ENCODE measurements at regions not wholly inside any gene's neighbourhood (a gene's known extent, or its start where the extent isn't known, plus 50 kb on each side); places are given as distances from the start of the nearest gene placed in this dataset.
A peak's percentile ranks its signal among the peaks of the same experiment; 100 is the strongest.

DNA sequence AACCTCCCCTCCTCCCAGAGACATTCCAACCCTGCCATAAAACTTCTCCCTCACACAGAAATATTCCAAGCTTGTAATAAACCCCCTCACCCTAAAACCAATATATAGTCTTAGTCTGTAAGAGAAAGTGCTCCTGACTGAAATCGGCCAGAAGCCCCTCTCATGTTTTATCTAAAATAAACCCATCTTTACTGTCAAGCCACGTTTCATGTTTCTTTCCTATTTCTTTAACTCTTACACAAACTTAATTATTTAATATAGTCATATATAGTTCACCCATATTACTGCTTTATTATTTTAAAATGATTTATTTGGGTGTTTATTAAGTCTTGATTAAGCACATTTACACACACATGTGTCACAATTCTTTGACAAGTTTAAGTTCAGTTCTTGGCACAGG, 191.3 kb upstream of the AADAT start:
- H3K27ac Mint-ChIP-seq (ENCODE audit: unreplicated experiment), result no peak overlapping the region
- H3K36me3 Mint-ChIP-seq (ENCODE audit: low read depth, unreplicated experiment), result no peaks in the 10 kb centered on the region
- Histone ChIP-seq H3K27ac (ENCODE audit: low read depth, low read length) (no peak overlapping the region), H4K20me1 (ENCODE audit: insufficient read depth, low read length) (no peaks in the 10 kb centered on the region), H3K27me3 (ENCODE audit: insufficient read depth, low read length) (no peaks in the 10 kb centered on the region), H3K4me2 (ENCODE audit: low read length) (no peak overlapping the region), H3K36me3 (ENCODE audit: insufficient read depth, low read length) (no peaks in the 10 kb centered on the region), H2AFZ (ENCODE audit: low read depth, low read length) (no peak overlapping the region), H3K4me1 (ENCODE audit: insufficient read depth, low read length) (no peaks in the 10 kb centered on the region), H3K79me2 (ENCODE audit: insufficient read depth, low read length) (no peaks in the 10 kb centered on the region), H3K9me3 (ENCODE audit: insufficient read depth, low read depth, low read length) (no peaks in the 10 kb centered on the region), H3K9ac (ENCODE audit: low read length) (no peak overlapping the region), H3K4me3 (ENCODE audit: insufficient read depth, low read depth, low read length) (no peak overlapping the region)
- peaks cover 7% of the 10 kb centered on the region for H3K9me3 Mint-ChIP-seq (ENCODE audit: unreplicated experiment)
- TF ChIP-seq EZH2 (IDR thresholded peaks at IDR 0.05; ENCODE audit: insufficient read depth, low read length), result no peak
- TF ChIP-seq, protein P1, sequence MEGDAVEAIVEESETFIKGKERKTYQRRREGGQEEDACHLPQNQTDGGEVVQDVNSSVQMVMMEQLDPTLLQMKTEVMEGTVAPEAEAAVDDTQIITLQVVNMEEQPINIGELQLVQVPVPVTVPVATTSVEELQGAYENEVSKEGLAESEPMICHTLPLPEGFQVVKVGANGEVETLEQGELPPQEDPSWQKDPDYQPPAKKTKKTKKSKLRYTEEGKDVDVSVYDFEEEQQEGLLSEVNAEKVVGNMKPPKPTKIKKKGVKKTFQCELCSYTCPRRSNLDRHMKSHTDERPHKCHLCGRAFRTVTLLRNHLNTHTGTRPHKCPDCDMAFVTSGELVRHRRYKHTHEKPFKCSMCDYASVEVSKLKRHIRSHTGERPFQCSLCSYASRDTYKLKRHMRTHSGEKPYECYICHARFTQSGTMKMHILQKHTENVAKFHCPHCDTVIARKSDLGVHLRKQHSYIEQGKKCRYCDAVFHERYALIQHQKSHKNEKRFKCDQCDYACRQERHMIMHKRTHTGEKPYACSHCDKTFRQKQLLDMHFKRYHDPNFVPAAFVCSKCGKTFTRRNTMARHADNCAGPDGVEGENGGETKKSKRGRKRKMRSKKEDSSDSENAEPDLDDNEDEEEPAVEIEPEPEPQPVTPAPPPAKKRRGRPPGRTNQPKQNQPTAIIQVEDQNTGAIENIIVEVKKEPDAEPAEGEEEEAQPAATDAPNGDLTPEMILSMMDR (IDR thresholded peaks at IDR 0.05; ENCODE audit: insufficient read depth, low read depth, low read length), result no peak
- H3K4me1 Mint-ChIP-seq (ENCODE audit: low read depth, unreplicated experiment), result no peaks in the 10 kb centered on the region
- H3K4me3 Mint-ChIP-seq (ENCODE audit: unreplicated experiment), result no peak overlapping the region
- no peak for FAIRE-seq
- no peaks in the 10 kb centered on the region for H3K27me3 Mint-ChIP-seq (ENCODE audit: low read depth, unreplicated experiment)
- DNase-seq (ENCODE audit: low read depth), result no peak

DNA sequence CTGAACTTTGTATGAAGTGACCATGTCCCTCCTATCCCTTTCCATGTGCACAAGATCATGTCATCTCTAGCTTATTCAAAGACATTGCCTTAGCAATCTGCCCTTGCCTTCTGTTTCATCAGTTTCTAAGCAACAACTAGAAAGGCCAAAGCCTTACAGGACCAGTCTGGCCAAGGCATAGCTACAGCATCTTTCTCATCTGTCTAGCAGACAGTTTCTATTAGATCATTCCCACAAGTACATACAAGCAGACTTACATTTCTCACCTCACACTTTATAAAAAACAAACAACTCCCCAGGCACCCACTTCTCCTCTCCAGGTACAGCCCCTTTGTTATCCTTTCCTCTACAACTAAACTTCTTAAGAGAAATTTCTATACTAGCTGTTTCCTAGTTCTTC, 188.7 kb upstream of the AADAT start:
- no peaks in the 10 kb centered on the region for H3K79me2 ChIP-seq (ENCODE audit: insufficient read depth, low read length)
- H3K4me3 ChIP-seq (ENCODE audit: insufficient read depth, low read depth, low read length), result no peak overlapping the region
- H3K9me3 Mint-ChIP-seq (ENCODE audit: unreplicated experiment), result peaks cover 7% of the 10 kb centered on the region
- H3K36me3 ChIP-seq (ENCODE audit: insufficient read depth, low read length), result no peaks in the 10 kb centered on the region
- no peaks in the 10 kb centered on the region for H4K20me1 ChIP-seq (ENCODE audit: insufficient read depth, low read length)
- H3K27ac ChIP-seq (ENCODE audit: low read depth, low read length), result no peak overlapping the region
- no peaks in the 10 kb centered on the region for H3K36me3 Mint-ChIP-seq (ENCODE audit: low read depth, unreplicated experiment)
- no peak for DNase-seq (ENCODE audit: low read depth)
- no peak overlapping the region for H3K9ac ChIP-seq (ENCODE audit: low read length)
- no peaks in the 10 kb centered on the region for H3K9me3 ChIP-seq (ENCODE audit: insufficient read depth, low read depth, low read length)
- TF ChIP-seq, protein P1 (IDR thresholded peaks at IDR 0.05; ENCODE audit: insufficient read depth, low read depth, low read length), result no peak
- no peak for TF ChIP-seq EZH2 (IDR thresholded peaks at IDR 0.05; ENCODE audit: insufficient read depth, low read length)
- no peak overlapping the region for H3K4me2 ChIP-seq (ENCODE audit: low read length)
- H3K27me3 Mint-ChIP-seq (ENCODE audit: low read depth, unreplicated experiment), result no peaks in the 10 kb centered on the region
- no peak overlapping the region for H3K4me3 Mint-ChIP-seq (ENCODE audit: unreplicated experiment)
- H3K4me1 ChIP-seq (ENCODE audit: insufficient read depth, low read length), result no peaks in the 10 kb centered on the region
- peaks cover 2% of the 10 kb centered on the region for H3K27me3 ChIP-seq (ENCODE audit: insufficient read depth, low read length)
- FAIRE-seq, result no peak
- peaks cover 8% of the 10 kb centered on the region for H3K4me1 Mint-ChIP-seq (ENCODE audit: low read depth, unreplicated experiment)
- no peak overlapping the region for H2AFZ ChIP-seq (ENCODE audit: low read depth, low read length)
- H3K27ac Mint-ChIP-seq (ENCODE audit: unreplicated experiment), result peak overlapping the region; percentile 7

DNA sequence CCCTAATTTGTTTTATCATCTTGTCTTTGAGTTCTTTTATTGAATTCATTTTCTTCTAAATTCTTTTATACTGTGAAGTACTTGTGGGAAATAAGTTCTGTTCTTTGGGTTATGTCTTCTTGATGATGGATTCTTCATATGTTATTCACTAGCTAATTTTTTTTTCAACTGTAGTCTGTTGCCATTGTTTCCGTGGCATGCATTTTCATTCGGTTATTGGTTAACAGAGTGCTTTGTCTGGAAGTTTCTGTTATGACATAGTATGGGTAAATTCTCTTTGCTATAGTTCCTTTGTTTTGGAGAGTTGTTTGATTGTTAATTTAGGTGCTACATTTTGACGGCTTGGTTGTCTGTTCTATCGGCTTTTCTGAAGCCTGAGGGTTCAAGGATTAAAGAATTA, 184.9 kb upstream of the AADAT start:
- H3K79me2 ChIP-seq (ENCODE audit: insufficient read depth, low read length), result no peaks in the 10 kb centered on the region
- H3K36me3 ChIP-seq (ENCODE audit: insufficient read depth, low read length), result no peaks in the 10 kb centered on the region
- no peak overlapping the region for H3K4me2 ChIP-seq (ENCODE audit: low read length)
- Mint-ChIP-seq H3K4me1 (ENCODE audit: low read depth, unreplicated experiment) (peaks cover 9% of the 10 kb centered on the region), H3K27me3 (ENCODE audit: low read depth, unreplicated experiment) (no peaks in the 10 kb centered on the region), H3K9me3 (ENCODE audit: unreplicated experiment) (peaks cover 4% of the 10 kb centered on the region), H3K36me3 (ENCODE audit: low read depth, unreplicated experiment) (no peaks in the 10 kb centered on the region), H3K4me3 (ENCODE audit: unreplicated experiment) (no peak overlapping the region), H3K27ac (ENCODE audit: unreplicated experiment) (peak overlapping the region; percentile 92)
- TF ChIP-seq, protein P1 (IDR thresholded peaks at IDR 0.05; ENCODE audit: insufficient read depth, low read depth, low read length), result no peak
- no peak for TF ChIP-seq EZH2 (IDR thresholded peaks at IDR 0.05; ENCODE audit: insufficient read depth, low read length)
- FAIRE-seq (no peak), DNase-seq (ENCODE audit: low read depth) (no peak)
- no peak overlapping the region for H2AFZ ChIP-seq (ENCODE audit: low read depth, low read length)
- H3K9ac ChIP-seq (ENCODE audit: low read length), result no peak overlapping the region
- H4K20me1 ChIP-seq (ENCODE audit: insufficient read depth, low read length), result no peaks in the 10 kb centered on the region
- H3K27me3 ChIP-seq (ENCODE audit: insufficient read depth, low read length), result peaks cover 2% of the 10 kb centered on the region
- no peaks in the 10 kb centered on the region for H3K9me3 ChIP-seq (ENCODE audit: insufficient read depth, low read depth, low read length)
- no peak overlapping the region for H3K4me3 ChIP-seq (ENCODE audit: insufficient read depth, low read depth, low read length)
- no peaks in the 10 kb centered on the region for H3K4me1 ChIP-seq (ENCODE audit: insufficient read depth, low read length)
- no peak overlapping the region for H3K27ac ChIP-seq (ENCODE audit: low read depth, low read length)

Measured in astrocyte (in vitro differentiated cells and primary cell).